H1 (cell line): ENCODE measurements at regions not wholly inside any gene's neighbourhood (a gene's known extent, or its start where the extent isn't known, plus 50 kb on each side); places are given as distances from the start of the nearest gene placed in this dataset.

Source experiments
- CTCF ChIA-PET: fragments of 300-600 bp; sonication (Branson Sonifier 250); formaldehyde crosslinking; loops from one replicate; lab custom pipeline; 2021; ENCODE audit not compliant: partially characterized antibody; lab: Charles Lee
- POLR2A ChIA-PET: fragments of 300-600 bp; sonication (Branson Sonifier 250); formaldehyde crosslinking; loops from one replicate; lab custom pipeline; 2021; ENCODE audit warnings: inconsistent platforms; ENCODE audit not compliant: partially characterized antibody; lab: Charles Lee
- DNase-seq, 2 experiments: peaks; one replicate each; pipeline versions ENCODE4 v3.0.0 to v3.0.0-alpha.2; 2010 to 2022; ENCODE audit warnings: low spot score in 2 of 2, low read depth in 1 of 2, mixed read lengths in 1 of 2
- FAIRE-seq: peaks from 2 replicates; lab custom pipeline; 2011; peaks lifted over from hg19 to GRCh38; lab: Jason Lieb, UNC
- H2AFZ ChIP-seq: 2 replicates; pipeline ENCODE4 v1.8.1; 2012; ENCODE audit warnings: low read length, inconsistent platforms
- H2AK5ac ChIP-seq: 2 replicates; pipeline ENCODE4 v1.6.1; 2013; ENCODE audit warnings: low read depth, low read length
- H2BK120ac ChIP-seq: replicated peaks from 2 replicates; pipeline ENCODE3; 2013; ENCODE audit warnings: low read depth, low read length, inconsistent platforms
- H2BK12ac ChIP-seq: 2 replicates; pipeline ENCODE4 v1.6.1; 2013; ENCODE audit warnings: low read depth, low read length
- H2BK15ac ChIP-seq: 2 replicates; pipeline ENCODE4 v1.6.1; 2013; ENCODE audit warnings: low read length
- H2BK20ac ChIP-seq: 2 replicates; pipeline ENCODE4 v1.6.1; 2013; ENCODE audit warnings: low read length
- H2BK5ac ChIP-seq: 2 replicates; pipeline ENCODE4 v1.6.1; 2013; ENCODE audit warnings: low read depth, low read length
- H3K14ac ChIP-seq: 2 replicates; pipeline ENCODE4 v1.6.1; 2013; ENCODE audit warnings: inconsistent platforms; ENCODE audit not compliant: insufficient read length
- H3K18ac ChIP-seq: 2 replicates; pipeline ENCODE4 v1.6.1; 2013; ENCODE audit warnings: low read length; ENCODE audit errors: extremely low read depth
- H3K23ac ChIP-seq: 2 replicates; pipeline ENCODE4 v1.6.1; 2013; ENCODE audit warnings: inconsistent platforms; ENCODE audit not compliant: insufficient read length
- H3K23me2 ChIP-seq: 2 replicates; pipeline ENCODE4 v1.6.1; 2013; ENCODE audit warnings: low read depth, low read length
- H3K27ac ChIP-seq: 2 replicates; pipeline ENCODE4 v1.6.1; 2011; ENCODE audit warnings: low read depth, low read length, inconsistent platforms
- H3K27me3 ChIP-seq, 4 experiments: replicated peaks in 1 of 4; 1 replicate in 1 of 4; 2 replicates in 3 of 4; pipeline versions ENCODE4 v1.6.1 to v1.8.1; 2011 to 2013; ENCODE audit warnings: low read length in 3 of 4, mild to moderate bottlenecking in 3 of 4, inconsistent platforms in 2 of 4, mixed read lengths in 2 of 4, moderate library complexity in 1 of 4; ENCODE audit not compliant: control insufficient read depth in 3 of 4, insufficient read depth in 3 of 4; ENCODE audit errors: extremely low read depth in 1 of 4
- H3K36me3 ChIP-seq, 4 experiments: 2 replicates each; pipeline versions ENCODE4 v1.6.1 to v1.8.1; 2011 to 2013; ENCODE audit warnings: mild to moderate bottlenecking in 4 of 4, low read length in 3 of 4, moderate library complexity in 2 of 4, control low read depth in 1 of 4, inconsistent platforms in 1 of 4; ENCODE audit not compliant: insufficient read depth in 4 of 4, control insufficient read depth in 2 of 4
- H3K4ac ChIP-seq: replicated peaks from 2 replicates; pipeline ENCODE3; 2013; ENCODE audit warnings: low read length, low read depth, mixed read lengths, inconsistent platforms; ENCODE audit not compliant: insufficient read length
- H3K4me1 ChIP-seq, 4 experiments: replicated peaks in 1 of 4; 1 replicate in 1 of 4; 2 replicates in 3 of 4; pipeline versions ENCODE4 v1.6.1 to v1.8.1; 2011 to 2013; ENCODE audit warnings: low read length in 3 of 4, inconsistent platforms in 2 of 4, mixed read lengths in 1 of 4; ENCODE audit not compliant: insufficient read depth in 4 of 4, control insufficient read depth in 3 of 4
- H3K4me2 ChIP-seq, 2 experiments: 2 replicates each; pipeline versions ENCODE4 v1.6.1 to v1.8.1; 2011 to 2013; ENCODE audit warnings: low read depth in 2 of 2, low read length in 2 of 2, control low read depth in 1 of 2, inconsistent platforms in 1 of 2, mild to moderate bottlenecking in 1 of 2; ENCODE audit not compliant: insufficient read depth in 1 of 2
- H3K4me3 ChIP-seq, 4 experiments: fragments of 200-600, 300-600 bp in 1 of 4; sonication (generic), shearing (Covaris generic), sonication (Bioruptor Twin) in 1 of 4; 2 replicates each; pipeline versions ENCODE4 v1.5.1 to v1.8.1; 2011 to 2016; ENCODE audit warnings: low read length in 4 of 4, low read depth in 3 of 4, control low read depth in 2 of 4, inconsistent platforms in 2 of 4, mild to moderate bottlenecking in 2 of 4, mixed read lengths in 1 of 4, moderate library complexity in 1 of 4; ENCODE audit not compliant: insufficient read depth in 2 of 4; ENCODE audit errors: extremely low read depth in 1 of 4
- H3K56ac ChIP-seq: replicated peaks from 2 replicates; pipeline ENCODE3; 2013; ENCODE audit warnings: low read depth, mild to moderate bottlenecking, mixed read lengths, low read length, inconsistent platforms; ENCODE audit not compliant: insufficient read length
- H3K79me1 ChIP-seq: 2 replicates; pipeline ENCODE4 v1.6.1; 2013; ENCODE audit warnings: low read depth, low read length, control low read depth
- H3K79me2 ChIP-seq, 2 experiments: 2 replicates each; pipeline versions ENCODE4 v1.6.1 to v1.8.1; 2012 to 2013; ENCODE audit warnings: low read length in 2 of 2, mild to moderate bottlenecking in 2 of 2, inconsistent platforms in 1 of 2; ENCODE audit not compliant: insufficient read depth in 2 of 2, control insufficient read depth in 1 of 2
- H3K9ac ChIP-seq, 4 experiments: replicated peaks in 1 of 4; 1 replicate in 1 of 4; 2 replicates in 3 of 4; pipeline versions ENCODE4 v1.6.1 to v1.8.1; 2011 to 2013; ENCODE audit warnings: low read depth in 3 of 4, low read length in 3 of 4, control low read depth in 2 of 4, mild to moderate bottlenecking in 2 of 4, moderate library complexity in 2 of 4, inconsistent platforms in 1 of 4; ENCODE audit errors: extremely low read depth in 1 of 4
- H3K9me3 ChIP-seq, 2 experiments: 2 replicates each; pipeline versions ENCODE4 v1.6.1 to v1.8.1; 2012 to 2013; ENCODE audit warnings: mild to moderate bottlenecking in 2 of 2, moderate library complexity in 2 of 2, control low read depth in 1 of 2, inconsistent platforms in 1 of 2, low read depth in 1 of 2, low read length in 1 of 2, mixed read lengths in 1 of 2; ENCODE audit not compliant: insufficient read depth in 2 of 2
- H4K20me1 ChIP-seq, 2 experiments: replicated peaks in 1 of 2; 2 replicates each; pipeline versions ENCODE3 to v1.8.1; 2011 to 2013; ENCODE audit warnings: inconsistent platforms in 2 of 2, low read length in 2 of 2, mild to moderate bottlenecking in 1 of 2; ENCODE audit not compliant: insufficient read depth in 2 of 2, control insufficient read depth in 1 of 2
- H4K5ac ChIP-seq: 2 replicates; pipeline ENCODE4 v1.6.1; 2013; ENCODE audit warnings: low read length, low read depth, mixed read lengths, inconsistent platforms; ENCODE audit not compliant: insufficient read length
- H4K8ac ChIP-seq: 2 replicates; pipeline ENCODE4 v1.8.0; 2013; ENCODE audit warnings: mild to moderate bottlenecking, moderate library complexity, low read length, inconsistent platforms; ENCODE audit not compliant: insufficient read depth; ENCODE audit errors: extremely low read depth
- H4K91ac ChIP-seq: replicated peaks from 2 replicates; pipeline ENCODE3; 2013; ENCODE audit warnings: low read length, mixed read lengths, inconsistent platforms; ENCODE audit not compliant: insufficient read length
- MAX ChIP-seq: IDR thresholded peaks from 2 replicates; pipeline ENCODE4 v1.6.1; 2012; ENCODE audit warnings: inconsistent platforms
- WGBS, 2 experiments: shearing (Covaris generic) in 1 of 2; methylation state at CpG; one replicate each; pipeline versions ENCODE4 v1.1.6 to v1.1.7; 2013 to 2015; ENCODE audit warnings: low lambda C conversion rate in 2 of 2, mixed read lengths in 2 of 2, inconsistent platforms in 1 of 2, low coverage in 1 of 2, missing lambda C conversion rate in 1 of 2; ENCODE audit not compliant: insufficient replicate concordance in 2 of 2, insufficient coverage in 1 of 2, insufficient read length in 1 of 2; ENCODE audit errors: extremely low coverage in 1 of 2, missing lambda C conversion rate in 1 of 2; 5-methylcytosine and 5-hydroxymethylcytosine counted together

GRCh38 chr3:165613014-165613413 is 224.2 kb downstream of the BCHE start:
- Histone ChIP-seq H4K91ac (no peak overlapping the region), H3K4me3 (no peak overlapping the region), H3K56ac (no peak overlapping the region), H3K9ac (no peak overlapping the region), H2AK5ac (no peak overlapping the region), H4K5ac (no peak overlapping the region), H3K9me3 (no peaks in the 10 kb centered on the region), H3K14ac (no peak overlapping the region), H3K4ac (no peak overlapping the region), H3K79me2 (no peaks in the 10 kb centered on the region), H2BK12ac (no peak overlapping the region), H2AFZ (no peak overlapping the region), H3K27ac (no peak overlapping the region), H3K4me2 (no peak overlapping the region), H2BK5ac (no peak overlapping the region)
- 91% methylated on average over 4 of the region's 4 CpGs; no CpG with 5 or more reads in 1 of the 2 experiments for WGBS, 2 experiments
- no peak for FAIRE-seq
- POLR2A ChIA-PET: no interaction called here
- no peak for TF ChIP-seq MAX
- TF ChIP-seq, all 59 proteins: peak for 0
- H3K4me1 ChIP-seq: no peaks in the 10 kb centered on the region
- DNase-seq: no peak
- no peak overlapping the region for H2BK15ac ChIP-seq
- H3K18ac ChIP-seq: no peak overlapping the region
- no peaks in the 10 kb centered on the region for H3K79me1 ChIP-seq
- no peaks in the 10 kb centered on the region for H3K27me3 ChIP-seq
- no peak overlapping the region for H4K8ac ChIP-seq
- no peaks in the 10 kb centered on the region for H3K36me3 ChIP-seq
- H4K20me1 ChIP-seq: no peaks in the 10 kb centered on the region
- H3K23ac ChIP-seq: no peak overlapping the region
- no peak overlapping the region for H2BK20ac ChIP-seq
- H2BK120ac ChIP-seq: no peak overlapping the region
- no peaks in the 10 kb centered on the region for H3K23me2 ChIP-seq
- CTCF ChIA-PET: no interaction called here
